IPS-NIHi7 (cell line): ENCODE measurements at regions not wholly inside any gene's neighbourhood (a gene's known extent, or its start where the extent isn't known, plus 50 kb on each side); places are given as distances from the start of the nearest gene placed in this dataset.
A peak's percentile ranks its signal among the peaks of the same experiment; 100 is the strongest.
"Not testable (repeated sequence)": the region's sequence is repeated elsewhere in the genome, so short reads cannot be mapped to it uniquely, and the experiment has no call there.

Experiments
- DNase-seq: peaks from one replicate; pipeline ENCODE4 v3.0.0; 2012; ENCODE audit warnings: mixed read lengths; ENCODE audit errors: extremely low spot score

- no peak for DNase-seq
Measured at GRCh38 chr9:105114318-105114717, 130.1 kb upstream of the SLC44A1 start.

- no peak for DNase-seq
Measured at GRCh38 chr9:105114964-105115728, 129.3 kb upstream of the SLC44A1 start.

GRCh38 chr9:105116052-105116868, 128.2 kb upstream of the SLC44A1 start:
- DNase-seq, result peak; percentile 57

- no peak for DNase-seq
Measured at GRCh38 chr9:105117234-105117633, 127.2 kb upstream of the SLC44A1 start.

GRCh38 chr9:105118636-105119035, 125.8 kb upstream of the SLC44A1 start:
- DNase-seq, result peak; percentile 44

DNA sequence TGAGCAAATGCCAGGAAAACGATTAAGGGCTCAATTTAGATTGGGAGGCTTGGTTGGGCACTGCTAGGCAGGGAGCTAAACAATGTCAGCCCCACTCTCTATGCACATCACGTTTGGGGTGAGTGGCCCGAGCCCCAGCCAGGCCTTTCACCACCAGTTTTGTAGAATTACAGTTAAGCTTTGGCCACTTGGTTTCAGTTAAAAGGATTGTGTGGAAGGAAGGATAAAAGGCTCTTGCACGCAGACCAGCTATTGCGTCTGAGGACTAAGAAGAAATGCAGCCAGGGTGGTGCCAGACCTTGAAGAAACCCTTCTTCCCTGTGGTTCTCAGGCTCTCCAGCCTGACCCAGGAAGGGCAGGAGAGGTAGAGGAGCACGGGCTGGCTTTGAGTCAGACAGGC, 125.3 kb upstream of the SLC44A1 start:
- DNase-seq, result no peak

GRCh38 chr9:105121861-105122430, 122.5 kb upstream of the SLC44A1 start:
- no peak for DNase-seq

- not testable (repeated sequence) for DNase-seq
Measured at GRCh38 chr9:105124598-105124997, 119.9 kb upstream of the SLC44A1 start.

DNA sequence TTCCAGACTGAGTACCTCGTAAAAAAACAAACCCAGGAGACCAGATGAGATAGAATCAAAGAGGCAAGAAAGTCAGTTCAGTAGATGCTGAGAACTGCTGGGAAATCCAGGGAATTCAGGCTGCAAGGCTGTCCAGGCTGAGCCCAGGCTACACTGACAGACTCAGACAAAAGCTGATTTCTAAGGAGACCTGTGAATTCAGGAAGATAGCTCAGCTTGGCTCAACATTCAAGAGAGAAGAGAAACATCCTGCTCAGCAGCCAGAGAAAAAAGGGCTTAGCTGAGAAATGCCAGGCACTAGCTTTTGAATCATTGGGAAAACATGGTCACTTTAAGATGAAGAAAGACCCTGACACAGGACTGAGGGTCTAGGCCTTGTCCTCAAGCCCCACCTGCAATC, 118.2 kb upstream of the SLC44A1 start:
- DNase-seq, result no peak

- no peak for DNase-seq
Measured at GRCh38 chr9:105127863-105128220, 116.6 kb upstream of the SLC44A1 start.

GRCh38 chr9:105128908-105129600, 115.4 kb upstream of the SLC44A1 start:
- no peak for DNase-seq

GRCh38 chr9:105129731-105130130, 114.7 kb upstream of the SLC44A1 start:
- no peak for DNase-seq

- DNase-seq, result no peak
Measured at GRCh38 chr9:105131981-105132380, 112.5 kb upstream of the SLC44A1 start.

DNA sequence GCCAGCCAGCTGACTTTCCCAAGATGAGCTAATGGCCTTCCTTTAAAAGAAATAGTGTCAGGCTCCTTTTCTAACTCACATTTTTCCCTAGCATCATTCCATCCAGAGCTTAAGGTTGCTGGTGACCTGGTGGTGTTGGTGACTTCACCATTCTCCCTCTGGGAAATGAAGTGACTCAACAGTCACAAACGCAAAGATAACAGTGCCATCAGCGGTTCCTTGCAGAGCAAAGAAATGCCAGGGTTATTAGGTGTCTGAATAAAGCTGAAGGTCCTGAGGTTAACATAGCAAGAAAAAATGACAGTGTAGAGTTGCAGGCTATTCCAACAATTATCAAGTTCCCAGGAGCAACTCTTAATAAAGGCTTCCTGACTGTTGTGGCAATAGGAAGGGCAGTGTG, 111.8 kb upstream of the SLC44A1 start:
- DNase-seq, result no peak

GRCh38 chr9:105138306-105138801, 106.1 kb upstream of the SLC44A1 start:
- DNase-seq, result peak; percentile 77

GRCh38 chr9:105141146-105141975, 103.1 kb upstream of the SLC44A1 start:
- no peak for DNase-seq

- no peak for DNase-seq
Measured at GRCh38 chr9:105141976-105142250, 102.5 kb upstream of the SLC44A1 start.

GRCh38 chr9:105142406-105143135, 101.9 kb upstream of the SLC44A1 start:
- DNase-seq, result no peak

DNA sequence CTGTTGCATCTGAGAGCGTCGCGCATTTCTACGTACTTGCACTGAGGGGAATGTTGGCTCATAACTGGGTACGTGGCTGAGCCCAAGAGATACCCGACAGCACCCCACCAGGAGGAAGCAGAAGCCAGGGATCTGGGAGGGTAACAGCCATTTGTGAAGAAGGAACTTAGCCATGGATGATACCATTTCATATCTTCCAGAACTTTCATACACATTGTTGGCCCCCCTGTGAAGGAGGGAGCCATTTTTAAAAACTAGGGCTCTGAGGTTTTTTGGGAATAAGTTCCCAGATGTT, 101.4 kb upstream of the SLC44A1 start:
- DNase-seq, result no peak

DNA sequence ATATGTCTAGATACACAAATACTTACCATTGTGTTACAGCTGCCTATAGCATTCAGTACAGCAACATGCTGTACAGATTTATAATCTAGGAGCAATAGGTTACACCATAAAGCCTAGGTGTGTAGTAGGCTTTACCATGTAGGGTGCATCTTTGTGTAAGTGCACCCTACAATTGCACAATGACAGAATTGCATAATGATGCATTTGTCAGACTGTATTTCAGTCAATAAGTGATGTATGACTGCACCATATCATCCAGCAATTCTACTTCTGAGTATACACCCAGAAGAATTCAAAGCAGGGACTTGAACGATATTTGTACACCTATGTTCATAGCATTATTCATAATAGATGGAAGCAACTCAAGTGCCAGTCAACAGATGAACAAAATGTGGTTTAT, 100.4 kb upstream of the SLC44A1 start:
- no peak for DNase-seq

DNA sequence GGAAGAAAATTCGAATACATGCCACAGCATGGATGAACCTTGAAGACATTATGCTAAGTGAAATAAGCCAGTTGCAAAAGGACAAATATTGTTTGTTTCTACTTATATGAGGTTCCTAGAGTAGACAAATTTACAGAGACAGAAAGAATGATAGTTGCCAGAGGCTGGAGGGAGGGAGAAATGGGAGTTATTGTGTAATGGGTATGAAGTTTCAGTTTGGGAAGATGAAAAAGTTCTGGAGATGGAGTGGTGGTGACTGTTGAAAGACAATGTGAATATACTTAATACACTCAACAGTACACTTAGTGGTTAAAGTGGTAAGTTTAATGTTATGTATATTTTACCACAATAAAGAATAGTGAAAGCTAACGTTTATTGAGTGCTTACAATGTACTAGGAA, 99.6 kb upstream of the SLC44A1 start:
- DNase-seq, result no peak
